Esophagus muscularis mucosa (tissue), 4 donors: ENCODE measurements at regions not wholly inside any gene's neighbourhood (a gene's known extent, or its start where the extent isn't known, plus 50 kb on each side); places are given as distances from the start of the nearest gene placed in this dataset.

Experiments
- CTCF ChIP-seq, 3 experiments: fragments of 200-600 bp in 2 of 3; fragments of 450-650 bp in 1 of 3; sonication (generic) in 2 of 3; IDR thresholded peaks; one replicate each; pipeline ENCODE4 v1.5.1; 2017 to 2019; ENCODE audit warnings: antibody characterized with exemption in 3 of 3, mild to moderate bottlenecking in 2 of 3, moderate library complexity in 1 of 3
- EP300 ChIP-seq: sonication (generic); formaldehyde crosslinking; IDR thresholded peaks from one replicate; pipeline ENCODE4 v1.6.1; 2017; ENCODE audit warnings: antibody characterized with exemption
- POLR2A ChIP-seq: fragments of 450-650 bp; IDR thresholded peaks from one replicate; pipeline ENCODE4 v1.6.1; 2017; ENCODE audit warnings: antibody characterized with exemption, moderate library complexity, mild to moderate bottlenecking, low read depth
- POLR2AphosphoS5 ChIP-seq, 2 donors: sonication (generic); formaldehyde crosslinking; IDR thresholded peaks; one replicate each; pipeline ENCODE4 v1.6.1; 2017; ENCODE audit warnings: antibody characterized with exemption in 2 of 2

- TF ChIP-seq CTCF (IDR thresholded peaks at IDR 0.05): no peak
- TF ChIP-seq POLR2A: no peak
- TF ChIP-seq POLR2AphosphoS5 (IDR thresholded peaks at IDR 0.05): no peak
- TF ChIP-seq EP300: no peak
These were observed 139.7 kb downstream of the OR2K2 start for GRCh38 chr9:111190347-111190746.
